ENCODE measurements at regions not wholly inside any gene's neighbourhood (a gene's known extent, or its start where the extent isn't known, plus 50 kb on each side); places are given as distances from the start of the nearest gene placed in this dataset.

DNA sequence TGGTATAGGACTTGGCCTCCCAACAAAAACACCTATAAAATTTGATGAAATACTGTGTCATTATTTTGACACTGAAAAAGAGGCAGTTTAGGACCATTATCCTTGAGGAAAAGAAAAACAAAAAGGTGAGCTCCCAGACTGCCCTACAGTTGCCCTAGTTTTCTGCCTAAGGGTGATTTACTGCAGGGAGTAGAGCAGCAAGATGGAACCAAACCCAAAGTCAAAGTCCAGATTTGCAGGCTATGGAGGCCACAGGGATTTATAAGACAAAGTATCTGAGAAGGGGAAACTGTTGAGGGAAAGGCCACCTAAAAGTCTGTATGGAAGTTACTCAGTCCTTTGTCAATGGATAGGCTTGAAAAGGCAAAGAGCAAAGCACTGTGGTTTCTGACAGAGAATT lies 112.4 kb upstream of the TRPC4 start:
- no peak for TF ChIP-seq POLR2AphosphoS5 (IDR thresholded peaks at IDR 0.05)
- TF ChIP-seq, protein P1, sequence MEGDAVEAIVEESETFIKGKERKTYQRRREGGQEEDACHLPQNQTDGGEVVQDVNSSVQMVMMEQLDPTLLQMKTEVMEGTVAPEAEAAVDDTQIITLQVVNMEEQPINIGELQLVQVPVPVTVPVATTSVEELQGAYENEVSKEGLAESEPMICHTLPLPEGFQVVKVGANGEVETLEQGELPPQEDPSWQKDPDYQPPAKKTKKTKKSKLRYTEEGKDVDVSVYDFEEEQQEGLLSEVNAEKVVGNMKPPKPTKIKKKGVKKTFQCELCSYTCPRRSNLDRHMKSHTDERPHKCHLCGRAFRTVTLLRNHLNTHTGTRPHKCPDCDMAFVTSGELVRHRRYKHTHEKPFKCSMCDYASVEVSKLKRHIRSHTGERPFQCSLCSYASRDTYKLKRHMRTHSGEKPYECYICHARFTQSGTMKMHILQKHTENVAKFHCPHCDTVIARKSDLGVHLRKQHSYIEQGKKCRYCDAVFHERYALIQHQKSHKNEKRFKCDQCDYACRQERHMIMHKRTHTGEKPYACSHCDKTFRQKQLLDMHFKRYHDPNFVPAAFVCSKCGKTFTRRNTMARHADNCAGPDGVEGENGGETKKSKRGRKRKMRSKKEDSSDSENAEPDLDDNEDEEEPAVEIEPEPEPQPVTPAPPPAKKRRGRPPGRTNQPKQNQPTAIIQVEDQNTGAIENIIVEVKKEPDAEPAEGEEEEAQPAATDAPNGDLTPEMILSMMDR (IDR thresholded peaks at IDR 0.05): no peak

All from transverse colon (tissue), 4 donors.